ENCODE measurements at regions not wholly inside any gene's neighbourhood (a gene's known extent, or its start where the extent isn't known, plus 50 kb on each side); places are given as distances from the start of the nearest gene placed in this dataset.

- no peak for DNase-seq
These were observed 1099.9 kb downstream of the TUSC7 start for GRCh38 chr3:117809186-117810081.

- no peak for DNase-seq
These were observed 1102.2 kb downstream of the TUSC7 start for GRCh38 chr3:117811786-117812185.

- no peak for DNase-seq
These were observed 1105.4 kb downstream of the TUSC7 start for GRCh38 chr3:117814975-117815374.

- no peak for DNase-seq
These were observed 1107.5 kb downstream of the TUSC7 start for GRCh38 chr3:117817103-117817502.

GRCh38 chr3:117818592-117818991 lies 1109.0 kb downstream of the TUSC7 start:
- DNase-seq: no peak

- DNase-seq: no peak
These were observed 1111.2 kb downstream of the TUSC7 start for GRCh38 chr3:117820658-117821299.

GRCh38 chr3:117822416-117822815 lies 1112.8 kb downstream of the TUSC7 start:
- no peak for DNase-seq

GRCh38 chr3:117836296-117836695 lies 1126.7 kb downstream of the TUSC7 start:
- DNase-seq: no peak

GRCh38 chr3:117837391-117837790 lies 1127.8 kb downstream of the TUSC7 start:
- no peak for DNase-seq

- peak; percentile 65 for DNase-seq
These were observed 1132.5 kb downstream of the TUSC7 start for GRCh38 chr3:117842086-117842485.

- DNase-seq: no peak
These were observed 1133.8 kb downstream of the TUSC7 start for GRCh38 chr3:117843356-117843755.

GRCh38 chr3:117844676-117845075 lies 1135.1 kb downstream of the TUSC7 start:
- DNase-seq: no peak

- no peak for DNase-seq
These were observed 1136.7 kb downstream of the TUSC7 start for GRCh38 chr3:117846238-117846637.

GRCh38 chr3:117848606-117849005 lies 1139.0 kb downstream of the TUSC7 start:
- no peak for DNase-seq

- peak; percentile 43 for DNase-seq
These were observed 1144.5 kb downstream of the TUSC7 start for GRCh38 chr3:117853923-117854668.

GRCh38 chr3:117856354-117856753 lies 1146.8 kb downstream of the TUSC7 start:
- no peak for DNase-seq

GRCh38 chr3:117863146-117863545 lies 1153.6 kb downstream of the TUSC7 start:
- DNase-seq: no peak

- DNase-seq: no peak
These were observed 1155.8 kb downstream of the TUSC7 start for GRCh38 chr3:117865338-117865737.

GRCh38 chr3:117868766-117869165 lies 1159.2 kb downstream of the TUSC7 start:
- DNase-seq: no peak

- DNase-seq: no peak
These were observed 1162.4 kb downstream of the TUSC7 start for GRCh38 chr3:117871934-117872333.

GRCh38 chr3:117872594-117873248 lies 1161.9 kb downstream of the IGSF11 start:
- DNase-seq: peak; percentile 58

GRCh38 chr3:117873249-117873600 lies 1161.4 kb downstream of the IGSF11 start:
- DNase-seq: peak; percentile 58

All from NCI-H345 (cell line).